Osteocyte (in vitro differentiated cells): ENCODE measurements at regions not wholly inside any gene's neighbourhood (a gene's known extent, or its start where the extent isn't known, plus 50 kb on each side); places are given as distances from the start of the nearest gene placed in this dataset.
A peak's percentile ranks its signal among the peaks of the same experiment; 100 is the strongest.

ENCODE experiments used
- DNase-seq: peaks from one replicate; pipeline ENCODE4 v3.0.0; 2021; ENCODE audit warnings: mixed read lengths; ENCODE audit not compliant: unreplicated experiment; ENCODE audit errors: extremely low spot score
- H3K27ac Mint-ChIP-seq: one replicate; pipeline ENCODE4 v1.8.0; 2021; ENCODE audit warnings: mild to moderate bottlenecking, mixed read lengths; ENCODE audit not compliant: unreplicated experiment
- H3K27me3 Mint-ChIP-seq: one replicate; pipeline ENCODE4 v1.8.0; 2021; ENCODE audit warnings: mixed read lengths; ENCODE audit not compliant: unreplicated experiment
- H3K36me3 Mint-ChIP-seq: one replicate; pipeline ENCODE4 v1.8.0; 2021; ENCODE audit warnings: mixed read lengths; ENCODE audit not compliant: unreplicated experiment
- H3K4me1 Mint-ChIP-seq: one replicate; pipeline ENCODE4 v1.8.0; 2021; ENCODE audit warnings: mixed read lengths; ENCODE audit not compliant: unreplicated experiment
- H3K4me3 Mint-ChIP-seq: one replicate; pipeline ENCODE4 v1.8.0; 2021; ENCODE audit warnings: mild to moderate bottlenecking, moderate library complexity, mixed read lengths; ENCODE audit not compliant: unreplicated experiment
- H3K9me3 Mint-ChIP-seq: one replicate; pipeline ENCODE4 v1.8.0; 2021; ENCODE audit warnings: mixed read lengths; ENCODE audit not compliant: unreplicated experiment
- TF ChIP-seq, protein P1 (sequence below): fragments of 200-600 bp; sonication (generic); IDR thresholded peaks from 2 replicates; pipeline ENCODE4 v1.5.0; 2021; ENCODE audit warnings: antibody characterized with exemption, mild to moderate bottlenecking, moderate library complexity

DNA sequence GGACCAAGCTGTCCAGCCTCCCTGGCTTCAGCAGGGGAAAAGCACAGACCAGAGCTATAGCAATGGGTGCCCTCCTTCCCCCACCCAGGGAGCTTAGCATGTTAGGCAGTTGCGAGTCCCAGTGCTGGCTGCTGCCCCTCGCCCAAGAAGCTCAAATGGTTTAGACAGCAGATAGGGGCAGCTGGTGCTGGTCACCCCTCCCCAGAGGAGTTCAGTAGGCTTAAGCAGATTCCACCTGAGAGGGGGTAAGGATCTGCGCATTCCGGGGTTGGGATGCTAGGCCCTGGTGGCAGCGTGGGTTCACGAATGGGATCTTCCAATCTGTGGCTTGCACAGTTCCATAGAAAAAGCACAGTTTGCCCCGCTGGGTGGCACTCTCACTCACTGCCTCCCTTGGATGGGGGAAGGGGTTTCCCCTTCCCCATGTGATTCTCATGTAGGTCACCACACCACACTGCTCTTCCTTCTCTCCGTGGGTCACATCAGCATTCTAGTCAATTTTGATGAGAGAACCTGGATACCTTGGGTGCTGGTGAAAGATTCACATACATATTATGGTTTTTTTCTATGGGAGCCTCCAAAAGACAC lies 665.6 kb downstream of the C12orf50 start:
- Mint-ChIP-seq H3K9me3 (peaks cover 28% of the 10 kb centered on the region), H3K4me3 (no peak overlapping the region), H3K36me3 (no peaks in the 10 kb centered on the region), H3K4me1 (peaks cover 9% of the 10 kb centered on the region), H3K27me3 (no peaks in the 10 kb centered on the region), H3K27ac (no peak overlapping the region)
- TF ChIP-seq, protein P1, sequence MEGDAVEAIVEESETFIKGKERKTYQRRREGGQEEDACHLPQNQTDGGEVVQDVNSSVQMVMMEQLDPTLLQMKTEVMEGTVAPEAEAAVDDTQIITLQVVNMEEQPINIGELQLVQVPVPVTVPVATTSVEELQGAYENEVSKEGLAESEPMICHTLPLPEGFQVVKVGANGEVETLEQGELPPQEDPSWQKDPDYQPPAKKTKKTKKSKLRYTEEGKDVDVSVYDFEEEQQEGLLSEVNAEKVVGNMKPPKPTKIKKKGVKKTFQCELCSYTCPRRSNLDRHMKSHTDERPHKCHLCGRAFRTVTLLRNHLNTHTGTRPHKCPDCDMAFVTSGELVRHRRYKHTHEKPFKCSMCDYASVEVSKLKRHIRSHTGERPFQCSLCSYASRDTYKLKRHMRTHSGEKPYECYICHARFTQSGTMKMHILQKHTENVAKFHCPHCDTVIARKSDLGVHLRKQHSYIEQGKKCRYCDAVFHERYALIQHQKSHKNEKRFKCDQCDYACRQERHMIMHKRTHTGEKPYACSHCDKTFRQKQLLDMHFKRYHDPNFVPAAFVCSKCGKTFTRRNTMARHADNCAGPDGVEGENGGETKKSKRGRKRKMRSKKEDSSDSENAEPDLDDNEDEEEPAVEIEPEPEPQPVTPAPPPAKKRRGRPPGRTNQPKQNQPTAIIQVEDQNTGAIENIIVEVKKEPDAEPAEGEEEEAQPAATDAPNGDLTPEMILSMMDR, result no peak
- no peak for DNase-seq

DNA sequence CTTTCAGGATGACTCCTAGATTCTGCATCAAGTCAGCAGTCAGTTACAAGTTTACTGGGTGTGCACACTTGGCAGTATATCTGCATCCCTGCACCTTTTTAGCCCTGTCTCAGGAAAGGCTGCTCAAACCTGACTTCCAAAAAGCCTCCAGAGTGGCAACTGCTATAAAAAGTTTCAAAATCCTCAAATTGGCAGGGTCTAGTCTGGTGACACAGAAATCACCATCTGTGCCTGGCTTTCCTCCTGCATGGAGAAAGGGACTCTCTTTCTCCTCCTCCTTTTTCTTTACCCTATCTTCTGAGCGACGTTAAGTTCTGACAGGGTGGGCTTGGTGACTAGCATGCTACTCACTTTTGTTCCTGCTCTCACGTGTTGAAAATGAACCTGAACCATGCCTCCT lies 679.5 kb downstream of the C12orf50 start:
- no peaks in the 10 kb centered on the region for H3K4me1 Mint-ChIP-seq
- no peak for DNase-seq
- TF ChIP-seq, protein P1, result no peak
- no peaks in the 10 kb centered on the region for H3K36me3 Mint-ChIP-seq
- no peaks in the 10 kb centered on the region for H3K9me3 Mint-ChIP-seq
- no peaks in the 10 kb centered on the region for H3K27me3 Mint-ChIP-seq
- no peak overlapping the region for H3K4me3 Mint-ChIP-seq
- no peak overlapping the region for H3K27ac Mint-ChIP-seq

DNA sequence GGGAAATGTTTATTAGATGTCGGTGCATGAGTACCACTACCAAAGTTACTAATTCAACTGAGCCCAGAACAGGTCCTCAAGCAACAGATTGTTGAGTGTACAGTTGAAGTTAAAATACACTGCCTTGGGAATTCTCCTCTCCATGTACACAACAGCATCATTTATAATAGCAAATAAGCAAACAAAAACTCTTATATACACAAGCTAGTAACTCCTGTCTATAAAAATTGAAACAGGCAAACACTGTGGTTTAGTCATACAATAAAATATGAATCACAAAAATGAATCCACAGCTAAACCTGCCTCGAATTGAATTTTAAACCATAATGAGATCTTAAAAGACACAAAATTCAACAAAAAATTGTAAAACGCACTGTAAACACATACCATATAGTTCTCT lies 681.1 kb downstream of the C12orf50 start:
- no peak for DNase-seq
- Mint-ChIP-seq H3K4me1 (no peaks in the 10 kb centered on the region), H3K27ac (no peak overlapping the region), H3K9me3 (no peaks in the 10 kb centered on the region), H3K4me3 (no peak overlapping the region), H3K36me3 (no peaks in the 10 kb centered on the region), H3K27me3 (no peaks in the 10 kb centered on the region)
- TF ChIP-seq, protein P1, result no peak

DNA sequence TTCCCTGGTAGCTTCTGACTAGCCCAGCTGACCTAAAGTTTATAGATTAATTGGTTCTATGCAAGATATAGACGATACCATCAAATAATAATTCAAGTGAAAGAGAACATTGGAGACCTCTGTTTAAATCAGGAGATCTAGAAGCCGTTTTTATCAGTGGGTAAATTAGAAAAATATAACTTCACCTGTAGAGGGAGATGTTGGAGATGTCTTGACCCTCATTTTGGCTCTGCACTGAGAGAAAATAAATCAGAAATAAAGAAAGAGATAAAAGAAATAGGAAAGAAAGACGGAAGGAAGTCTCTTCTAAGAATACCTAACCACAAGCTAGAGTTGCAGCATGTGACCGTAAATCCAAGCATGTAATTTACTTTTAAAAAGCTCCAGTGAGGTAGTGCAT lies 684.5 kb downstream of the C12orf50 start:
- H3K27ac Mint-ChIP-seq, result no peak overlapping the region
- H3K27me3 Mint-ChIP-seq, result no peaks in the 10 kb centered on the region
- H3K9me3 Mint-ChIP-seq, result no peaks in the 10 kb centered on the region
- no peaks in the 10 kb centered on the region for H3K36me3 Mint-ChIP-seq
- TF ChIP-seq, protein P1, result peak; percentile 41
- H3K4me1 Mint-ChIP-seq, result no peaks in the 10 kb centered on the region
- no peak overlapping the region for H3K4me3 Mint-ChIP-seq
- DNase-seq, result no peak

DNA sequence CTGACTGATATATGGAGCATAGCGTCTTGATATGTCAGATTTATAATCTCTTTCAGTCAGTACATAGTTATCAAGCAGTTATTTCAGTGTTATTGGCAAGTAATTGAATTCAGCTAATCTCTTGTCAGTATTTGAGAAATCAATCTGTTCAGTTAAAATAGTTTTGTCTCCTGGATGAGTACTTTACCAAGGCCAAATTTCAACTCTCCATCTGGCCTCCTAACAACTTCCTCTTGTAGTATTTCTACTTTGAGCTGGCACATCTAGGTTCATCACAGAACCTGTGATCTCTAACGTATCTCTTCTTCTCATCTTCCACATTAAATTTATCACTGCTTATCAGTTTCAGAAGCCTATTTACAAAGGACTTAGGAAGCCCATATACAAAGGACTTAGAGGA lies 690.5 kb downstream of the C12orf50 start:
- Mint-ChIP-seq H3K9me3 (no peaks in the 10 kb centered on the region), H3K4me3 (no peak overlapping the region), H3K36me3 (no peaks in the 10 kb centered on the region), H3K27me3 (no peaks in the 10 kb centered on the region), H3K4me1 (no peaks in the 10 kb centered on the region), H3K27ac (no peak overlapping the region)
- TF ChIP-seq, protein P1, result no peak
- DNase-seq, result no peak
